HTR-8/SVneo (cell line): ENCODE measurements at regions not wholly inside any gene's neighbourhood (a gene's known extent, or its start where the extent isn't known, plus 50 kb on each side); places are given as distances from the start of the nearest gene placed in this dataset.

Experiments used
- DNase-seq: peaks from one replicate; pipeline ENCODE4 v3.0.0; 2011; ENCODE audit warnings: low spot score, mixed read lengths; ENCODE audit not compliant: insufficient read length
- FAIRE-seq: peaks from 2 replicates; lab custom pipeline; 2011; peaks lifted over from hg19 to GRCh38; lab: Jason Lieb, UNC

DNA sequence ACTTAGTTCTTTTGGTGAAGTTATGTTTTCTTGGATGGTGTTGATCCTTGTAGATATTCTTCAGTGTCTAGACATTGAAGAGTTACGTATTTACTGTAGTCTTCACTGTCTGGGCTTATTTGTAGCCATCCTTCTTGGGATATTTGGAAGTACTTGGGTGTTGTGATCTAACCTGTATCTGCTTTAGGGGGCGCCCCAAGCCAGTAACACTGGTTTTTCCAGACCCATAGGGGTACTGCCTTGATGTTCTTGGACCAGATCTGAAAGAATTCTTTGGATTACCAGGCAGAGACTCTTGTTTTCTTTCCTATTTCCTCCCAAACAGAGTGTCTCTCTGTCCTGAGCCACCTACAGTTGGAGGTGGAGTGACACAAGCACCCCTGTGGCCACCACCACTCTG lies 309.1 kb upstream of the IMPG1 start:
- FAIRE-seq, result no peak
- no peak for DNase-seq

DNA sequence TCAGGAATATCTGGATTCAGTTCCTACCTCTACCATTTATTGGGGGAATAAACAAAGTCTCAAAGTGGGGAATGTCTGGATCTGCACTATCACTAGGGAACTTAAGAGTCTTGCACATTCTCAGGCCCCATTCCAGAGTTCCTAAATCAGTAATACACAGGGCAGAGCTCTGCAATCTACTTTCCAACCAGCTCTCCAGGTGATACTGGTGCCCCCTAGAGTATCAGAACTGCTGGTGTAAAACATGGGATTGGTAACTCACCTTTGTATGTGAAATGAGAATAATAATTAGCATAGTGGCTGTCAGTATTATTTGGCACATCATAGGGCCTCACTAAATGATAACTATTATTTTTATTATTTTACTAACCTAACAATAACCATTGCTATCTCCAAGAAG lies 278.8 kb upstream of the IMPG1 start:
- DNase-seq, result no peak
- no peak for FAIRE-seq

DNA sequence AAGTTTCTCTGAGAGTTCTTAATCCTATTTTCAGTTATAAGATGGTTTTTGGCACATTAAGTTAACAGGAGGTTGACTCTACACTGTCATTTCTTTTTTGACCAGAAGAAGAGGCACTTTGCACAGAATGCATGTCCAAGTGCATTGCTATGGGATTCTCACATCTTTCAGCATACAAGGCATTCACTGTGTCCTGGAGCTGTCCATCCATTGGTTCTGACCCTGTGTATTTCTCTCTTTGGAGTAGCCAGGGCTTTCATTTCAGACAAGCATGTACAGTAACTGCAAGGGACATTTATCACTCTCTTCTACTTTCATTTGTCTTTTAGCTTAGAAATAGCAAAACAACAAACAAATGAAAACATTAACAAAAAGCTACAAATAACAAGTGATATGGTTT lies 275.1 kb upstream of the IMPG1 start:
- FAIRE-seq (no peak), DNase-seq (no peak)

- no peak for FAIRE-seq
Measured at GRCh38 chr6:76342611-76343160, 270.2 kb upstream of the IMPG1 start.

DNA sequence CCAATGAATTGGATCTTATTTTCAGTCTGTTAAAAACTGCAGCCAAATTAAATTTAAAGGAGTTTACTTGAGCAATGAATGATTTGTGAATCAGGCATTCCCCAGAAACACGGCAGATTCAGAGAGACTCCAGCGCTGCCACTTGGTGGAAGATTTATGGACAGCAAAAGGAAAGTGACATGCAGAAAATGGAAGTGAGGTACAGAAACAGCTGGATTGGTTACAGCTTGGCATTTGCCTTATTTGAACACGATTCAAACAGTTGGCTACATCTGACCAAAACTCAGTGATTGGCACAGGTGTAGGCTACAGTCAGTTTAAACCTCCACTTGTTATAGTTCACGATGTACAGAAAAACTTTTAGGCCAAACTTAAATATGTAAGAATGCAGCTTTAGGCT lies 257.6 kb upstream of the IMPG1 start:
- FAIRE-seq (no peak), DNase-seq (no peak)

More at GRCh38 chr6:76342611-76343160, 270.2 kb upstream of the IMPG1 start:
- no peak for DNase-seq

DNA sequence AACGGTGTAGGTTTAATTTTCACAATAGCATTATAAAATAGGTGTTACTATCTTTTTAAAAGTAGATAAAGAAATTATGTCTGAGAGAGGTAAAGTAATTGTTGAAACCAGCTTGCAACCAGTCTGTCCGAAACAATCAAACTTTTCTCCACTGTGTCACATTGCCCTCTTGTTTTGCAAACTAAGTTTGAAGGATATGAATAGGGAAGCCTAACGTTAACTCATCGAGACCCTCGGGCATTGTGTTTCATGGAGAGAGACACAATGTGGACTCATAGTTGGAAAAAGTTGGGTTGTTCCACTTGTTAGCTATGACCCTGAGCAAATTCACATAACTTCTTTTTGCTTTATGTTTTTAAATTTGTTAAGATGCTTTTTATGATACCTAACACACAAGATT lies 254.4 kb upstream of the IMPG1 start:
- no peak for FAIRE-seq
- DNase-seq, result no peak
